ENCODE measurements at regions not wholly inside any gene's neighbourhood (a gene's known extent, or its start where the extent isn't known, plus 50 kb on each side); places are given as distances from the start of the nearest gene placed in this dataset.

DNA sequence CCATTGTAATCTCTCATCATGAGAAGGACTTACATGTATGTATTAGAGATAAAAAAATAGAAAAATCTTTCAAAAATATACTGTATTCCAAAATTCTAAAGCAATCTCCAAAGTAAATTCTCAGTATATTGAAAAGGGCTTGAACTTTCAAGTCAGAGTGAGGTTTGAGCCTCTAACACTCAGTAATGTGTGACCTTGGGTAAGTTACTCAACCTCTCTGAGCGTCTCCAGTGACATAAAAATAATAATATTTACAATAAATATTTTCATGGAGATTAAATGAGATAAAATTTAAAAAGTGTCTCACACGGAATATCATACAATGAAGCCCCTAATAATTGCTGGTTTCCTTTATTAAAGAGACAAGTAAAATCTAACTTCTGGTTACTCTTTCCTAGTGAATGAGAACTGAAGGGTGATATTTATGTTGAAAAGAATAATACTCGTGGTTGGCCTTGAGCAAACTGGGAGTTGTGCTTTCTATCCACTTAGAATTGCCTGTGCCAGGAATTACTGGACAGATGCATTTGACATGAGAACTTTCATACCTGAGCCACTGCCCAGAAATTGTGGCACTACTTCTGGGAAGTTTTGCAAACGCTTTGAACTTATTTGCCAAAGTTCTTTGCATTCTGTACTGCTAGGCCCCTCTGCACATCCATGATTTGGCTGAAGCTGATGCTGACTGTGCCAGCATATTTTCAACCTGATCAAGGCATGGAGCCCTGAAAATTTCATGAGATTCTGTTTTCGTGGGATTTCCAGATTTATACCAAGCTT is 933.7 kb downstream of the GALC start:
- no peak overlapping the region for H3K27ac ChIP-seq
- H3K4me1 ChIP-seq (ENCODE audit: low read depth, poor library complexity, severe bottlenecking): no peaks in the 10 kb centered on the region
- H3K36me3 ChIP-seq (ENCODE audit: insufficient read depth): no peaks in the 10 kb centered on the region
- H4K20me1 ChIP-seq (ENCODE audit: insufficient read depth): no peaks in the 10 kb centered on the region
- no peaks in the 10 kb centered on the region for H3K79me2 ChIP-seq (ENCODE audit: insufficient read depth, low read depth)
- no peak overlapping the region for H3K4me2 ChIP-seq
- no peak overlapping the region for H2AFZ ChIP-seq (ENCODE audit: low read depth)
- no peak overlapping the region for H3K4me3 ChIP-seq (IDR thresholded peaks at IDR 0.05; ENCODE audit: insufficient read depth, low read depth, low read length)
- H3K27me3 ChIP-seq (ENCODE audit: insufficient read depth, low read depth): no peaks in the 10 kb centered on the region
- H3K9ac ChIP-seq: no peak overlapping the region
- TF ChIP-seq, protein P1, sequence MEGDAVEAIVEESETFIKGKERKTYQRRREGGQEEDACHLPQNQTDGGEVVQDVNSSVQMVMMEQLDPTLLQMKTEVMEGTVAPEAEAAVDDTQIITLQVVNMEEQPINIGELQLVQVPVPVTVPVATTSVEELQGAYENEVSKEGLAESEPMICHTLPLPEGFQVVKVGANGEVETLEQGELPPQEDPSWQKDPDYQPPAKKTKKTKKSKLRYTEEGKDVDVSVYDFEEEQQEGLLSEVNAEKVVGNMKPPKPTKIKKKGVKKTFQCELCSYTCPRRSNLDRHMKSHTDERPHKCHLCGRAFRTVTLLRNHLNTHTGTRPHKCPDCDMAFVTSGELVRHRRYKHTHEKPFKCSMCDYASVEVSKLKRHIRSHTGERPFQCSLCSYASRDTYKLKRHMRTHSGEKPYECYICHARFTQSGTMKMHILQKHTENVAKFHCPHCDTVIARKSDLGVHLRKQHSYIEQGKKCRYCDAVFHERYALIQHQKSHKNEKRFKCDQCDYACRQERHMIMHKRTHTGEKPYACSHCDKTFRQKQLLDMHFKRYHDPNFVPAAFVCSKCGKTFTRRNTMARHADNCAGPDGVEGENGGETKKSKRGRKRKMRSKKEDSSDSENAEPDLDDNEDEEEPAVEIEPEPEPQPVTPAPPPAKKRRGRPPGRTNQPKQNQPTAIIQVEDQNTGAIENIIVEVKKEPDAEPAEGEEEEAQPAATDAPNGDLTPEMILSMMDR (conservative IDR thresholded peaks at IDR 0.05; ENCODE audit: low read depth, low read length): no peak

DNA sequence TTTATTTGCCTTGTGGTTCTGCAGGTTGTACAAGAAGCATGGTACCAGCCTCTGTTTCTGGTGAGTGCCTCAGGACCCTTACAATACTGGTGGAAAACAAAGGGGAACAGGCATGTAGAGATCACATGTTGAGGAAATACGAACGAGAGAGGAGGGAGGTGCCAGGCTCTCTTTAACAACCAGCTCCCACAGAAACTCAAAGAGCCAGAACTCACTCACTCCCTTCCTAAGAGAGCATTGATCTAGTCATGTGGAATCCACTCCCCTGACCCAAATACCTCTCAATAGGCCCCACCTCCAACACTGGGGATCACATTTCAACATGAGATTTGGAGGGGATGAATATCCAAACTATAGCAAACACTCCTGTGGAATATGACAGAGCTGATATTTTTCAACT is 938.0 kb downstream of the GALC start:
- Histone ChIP-seq H3K4me1 (ENCODE audit: low read depth, poor library complexity, severe bottlenecking) (no peaks in the 10 kb centered on the region), H3K27me3 (ENCODE audit: insufficient read depth, low read depth) (no peaks in the 10 kb centered on the region), H2AFZ (ENCODE audit: low read depth) (no peak overlapping the region), H3K9ac (no peak overlapping the region), H3K27ac (no peak overlapping the region), H4K20me1 (ENCODE audit: insufficient read depth) (no peaks in the 10 kb centered on the region), H3K4me3 (IDR thresholded peaks at IDR 0.05; ENCODE audit: insufficient read depth, low read depth, low read length) (no peak overlapping the region), H3K79me2 (ENCODE audit: insufficient read depth, low read depth) (no peaks in the 10 kb centered on the region), H3K4me2 (no peak overlapping the region), H3K36me3 (ENCODE audit: insufficient read depth) (no peaks in the 10 kb centered on the region)
- TF ChIP-seq, protein P1 (conservative IDR thresholded peaks at IDR 0.05; ENCODE audit: low read depth, low read length): no peak

DNA sequence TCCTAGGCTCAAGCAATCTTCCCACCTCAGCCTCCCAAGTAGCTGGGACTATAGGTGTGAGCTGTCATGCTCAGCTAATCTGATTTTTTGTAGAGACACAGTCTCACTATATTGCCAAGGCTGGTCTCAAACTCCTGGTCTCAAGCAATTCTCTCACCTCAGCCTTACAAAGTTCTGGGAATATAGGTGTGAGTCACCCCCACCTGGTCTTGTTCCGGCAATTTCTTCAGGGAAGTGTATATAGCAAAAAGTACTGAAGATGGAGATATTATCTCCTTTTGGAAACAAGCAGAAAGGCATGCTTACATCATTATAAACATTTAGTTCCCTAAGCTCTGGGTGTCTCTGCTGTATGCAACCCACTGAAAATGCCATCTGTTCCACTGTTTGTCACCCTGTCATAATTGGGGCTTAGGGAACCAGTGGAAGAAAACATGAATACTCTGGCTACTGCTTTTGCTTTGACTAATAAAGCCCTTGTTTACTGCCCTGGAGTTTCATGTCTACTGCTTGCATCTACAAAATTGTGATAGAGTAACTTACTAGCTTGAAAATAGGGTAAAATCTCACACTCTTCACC is 940.2 kb downstream of the GALC start:
- Histone ChIP-seq H3K27me3 (ENCODE audit: insufficient read depth, low read depth) (no peaks in the 10 kb centered on the region), H3K79me2 (ENCODE audit: insufficient read depth, low read depth) (no peaks in the 10 kb centered on the region), H3K4me2 (no peak overlapping the region), H2AFZ (ENCODE audit: low read depth) (no peak overlapping the region), H3K4me1 (ENCODE audit: low read depth, poor library complexity, severe bottlenecking) (no peaks in the 10 kb centered on the region), H3K36me3 (ENCODE audit: insufficient read depth) (no peaks in the 10 kb centered on the region), H3K4me3 (IDR thresholded peaks at IDR 0.05; ENCODE audit: insufficient read depth, low read depth, low read length) (no peak overlapping the region), H3K27ac (no peak overlapping the region), H4K20me1 (ENCODE audit: insufficient read depth) (no peaks in the 10 kb centered on the region), H3K9ac (no peak overlapping the region)
- TF ChIP-seq, protein P1 (conservative IDR thresholded peaks at IDR 0.05; ENCODE audit: low read depth, low read length): no peak

DNA sequence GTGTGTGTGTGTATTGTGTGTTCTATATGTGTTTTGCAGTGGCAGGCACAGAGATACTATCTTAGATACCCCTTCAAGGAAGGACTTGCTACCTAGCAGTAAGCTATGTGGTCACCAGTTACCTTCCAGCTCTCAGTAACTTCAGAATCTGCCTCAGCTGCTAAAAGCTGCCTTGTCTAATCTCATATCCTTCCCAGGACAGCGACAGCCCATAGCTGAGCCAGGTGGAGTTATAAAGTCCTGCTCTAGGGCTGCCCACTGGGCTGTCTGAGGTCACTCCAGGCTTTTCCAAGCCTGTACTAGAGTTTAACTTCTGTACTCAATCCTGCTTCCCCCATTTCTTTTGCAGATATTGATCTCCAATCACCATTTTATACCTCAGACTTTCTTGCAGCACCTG is 942.6 kb downstream of the GALC start:
- Histone ChIP-seq H3K27me3 (ENCODE audit: insufficient read depth, low read depth) (no peaks in the 10 kb centered on the region), H4K20me1 (ENCODE audit: insufficient read depth) (no peaks in the 10 kb centered on the region), H2AFZ (ENCODE audit: low read depth) (no peak overlapping the region), H3K79me2 (ENCODE audit: insufficient read depth, low read depth) (no peaks in the 10 kb centered on the region), H3K4me3 (IDR thresholded peaks at IDR 0.05; ENCODE audit: insufficient read depth, low read depth, low read length) (no peak overlapping the region), H3K27ac (no peak overlapping the region), H3K4me2 (no peak overlapping the region), H3K9ac (no peak overlapping the region), H3K4me1 (ENCODE audit: low read depth, poor library complexity, severe bottlenecking) (no peaks in the 10 kb centered on the region), H3K36me3 (ENCODE audit: insufficient read depth) (no peaks in the 10 kb centered on the region)
- TF ChIP-seq, protein P1 (conservative IDR thresholded peaks at IDR 0.05; ENCODE audit: low read depth, low read length): no peak

Measured in KMS-11 (cell line).